HepG2 (cell line): ENCODE measurements at regions not wholly inside any gene's neighbourhood (a gene's known extent, or its start where the extent isn't known, plus 50 kb on each side); places are given as distances from the start of the nearest gene placed in this dataset.

Source experiments
- ATAC-seq: fragments of 200-7000 bp; cut with Tn5 transposase; 3 replicates; pipeline ENCODE4 v1.9.1; 2020; ENCODE audit warnings: mild to moderate bottlenecking, moderate library complexity
- BruUV-seq: library from RNA; stranded (reverse); fragments of 400-500 nt; replicated peaks from 2 replicates; lab custom pipeline; 2021; lab: Mats Ljungman, UMichigan
- CTCF ChIA-PET: fragments of 300-600 bp; formaldehyde crosslinking; extraction: SDS; loops from one replicate; lab custom pipeline; 2021; ENCODE audit warnings: low total read pairs, inconsistent platforms, low intra/inter-chr PET ratio; lab: Yijun Ruan, JAX
- POLR2A ChIA-PET: fragments of 350-600 bp; sonication (Branson Sonifier 250); formaldehyde crosslinking; loops from one replicate; lab custom pipeline; 2020; ENCODE audit warnings: antibody characterized with exemption, inconsistent platforms; lab: Yijun Ruan, JAX
- DNase-seq: peaks from one replicate; pipeline ENCODE4 v3.0.0-alpha.2; 2015; ENCODE audit warnings: low spot score
- FAIRE-seq: peaks from 3 replicates; lab custom pipeline; 2011; peaks lifted over from hg19 to GRCh38; lab: Jason Lieb, UNC
- H2AFZ ChIP-seq: one replicate; pipeline ENCODE4 v1.6.1; 2011; ENCODE audit warnings: low read length, inconsistent platforms
- H3K27ac ChIP-seq: fragments of 300-600 bp; 3 replicates; pipeline ENCODE4 v1.8.0; 2011; ENCODE audit warnings: mixed run types, mild to moderate bottlenecking, mixed read lengths, low read length, inconsistent platforms; ENCODE audit not compliant: insufficient read depth; ENCODE audit errors: extremely low read length
- H3K27me3 ChIP-seq, 2 experiments: fragments of 200-600 bp in 1 of 2; 2 replicates in 1 of 2; 3 replicates in 1 of 2; pipeline versions ENCODE4 v1.6.0 to v1.8.0; 2011; ENCODE audit warnings: low read length in 2 of 2, mild to moderate bottlenecking in 2 of 2, moderate library complexity in 2 of 2, inconsistent platforms in 1 of 2; ENCODE audit not compliant: insufficient read depth in 2 of 2, control insufficient read depth in 1 of 2
- H3K36me3 ChIP-seq, 2 experiments: fragments of 200-600 bp in 1 of 2; replicated peaks in 1 of 2; 2 replicates in 1 of 2; 3 replicates in 1 of 2; pipeline versions ENCODE4 v1.5.1 to v1.8.0; 2011; ENCODE audit warnings: low read length in 2 of 2, inconsistent platforms in 1 of 2; ENCODE audit not compliant: insufficient read depth in 2 of 2, control insufficient read depth in 1 of 2
- H3K4me1 ChIP-seq: 2 replicates; pipeline ENCODE4 v1.5.1; 2012; ENCODE audit warnings: low read length, inconsistent platforms; ENCODE audit not compliant: insufficient read depth
- H3K4me2 ChIP-seq: 2 replicates; pipeline ENCODE4 v1.6.0; 2011; ENCODE audit warnings: low read depth, low read length, inconsistent platforms
- H3K4me3 ChIP-seq, 3 experiments: fragments of 200-600 bp in 1 of 3; sonication (generic), shearing (Covaris generic) in 1 of 3; replicated peaks in 1 of 3; 2 replicates each; pipeline ENCODE4 v1.5.1; 2011 to 2016; ENCODE audit warnings: low read length in 3 of 3, inconsistent platforms in 2 of 3, low read depth in 2 of 3, mild to moderate bottlenecking in 2 of 3, control low read depth in 1 of 3, mixed read lengths in 1 of 3; ENCODE audit not compliant: insufficient read depth in 1 of 3
- H3K79me2 ChIP-seq: one replicate; pipeline ENCODE4 v1.6.1; 2011; ENCODE audit warnings: low read length, inconsistent platforms; ENCODE audit not compliant: insufficient read depth
- H3K9ac ChIP-seq: 2 replicates; pipeline ENCODE4 v1.6.0; 2011; ENCODE audit warnings: mild to moderate bottlenecking, low read depth, low read length, inconsistent platforms; ENCODE audit not compliant: insufficient read depth
- H3K9me3 ChIP-seq: 2 replicates; pipeline ENCODE4 v1.5.1; 2012; ENCODE audit warnings: mild to moderate bottlenecking, low read length
- H4K20me1 ChIP-seq: 2 replicates; pipeline ENCODE4 v1.6.0; 2011; ENCODE audit warnings: inconsistent platforms, mild to moderate bottlenecking, low read length, moderate library complexity; ENCODE audit not compliant: insufficient read depth
- MTA3 ChIP-seq: sonication (generic); formaldehyde crosslinking; IDR thresholded peaks from 2 replicates; pipeline ENCODE4 v1.4.0; 2020; ENCODE audit warnings: missing genetic modification reagents
- NFE2 ChIP-seq: sonication (generic); formaldehyde crosslinking; IDR thresholded peaks from 2 replicates; pipeline ENCODE4 v1.4.0; 2020; ENCODE audit warnings: missing genetic modification reagents
- PREB ChIP-seq: sonication (generic); formaldehyde crosslinking; IDR thresholded peaks from 2 replicates; pipeline ENCODE4 v1.4.0; 2020; ENCODE audit warnings: missing genetic modification reagents
- TOPORS ChIP-seq: sonication (generic); formaldehyde crosslinking; IDR thresholded peaks from 2 replicates; pipeline ENCODE4 v1.8.0; 2023; ENCODE audit warnings: mild to moderate bottlenecking, missing genetic modification reagents
- ZNF768 ChIP-seq: sonication (generic); formaldehyde crosslinking; IDR thresholded peaks from 2 replicates; pipeline ENCODE4 v1.4.0; 2020; ENCODE audit warnings: missing genetic modification reagents
- WGBS: methylation state at CpG from one replicate; pipeline ENCODE4 v1.1.6; 2017; ENCODE audit warnings: low lambda C conversion rate; 5-methylcytosine and 5-hydroxymethylcytosine counted together
- in situ Hi-C: cut with HindIII; loops from 2 replicates; pipeline ENCODE4 v1.10.0; 2017; ENCODE audit warnings: low pct_unique_long_range_greater_than_20kb; ENCODE audit not compliant: extremely low pct_ligation_motif_present
- intact Hi-C: fragments of 100-400 bp; cut with micrococcal nuclease; formaldehyde crosslinking; loops from one replicate; pipeline ENCODE4 v1.10.0; 2022; ENCODE audit not compliant: unreplicated experiment
- TF ChIP-seq, protein P1 (sequence below): sonication (generic); formaldehyde crosslinking; IDR thresholded peaks from 2 replicates; pipeline ENCODE4 v1.8.1; 2023; ENCODE audit warnings: mild to moderate bottlenecking, inconsistent platforms, moderate library complexity, missing genetic modification reagents, borderline replicate concordance
- TF ChIP-seq, protein P2 (sequence below), 2 experiments: sonication (generic) in 1 of 2; formaldehyde crosslinking in 1 of 2; IDR thresholded peaks; 2 replicates each; pipeline versions ENCODE4 v1.6.1 to v1.9.0; 2014 to 2022; ENCODE audit warnings: antibody characterized with exemption in 1 of 2, borderline replicate concordance in 1 of 2, inconsistent platforms in 1 of 2, low read depth in 1 of 2, missing genetic modification reagents in 1 of 2
- TF ChIP-seq, protein P3 (sequence below): sonication (generic); formaldehyde crosslinking; IDR thresholded peaks from 2 replicates; pipeline ENCODE4 v1.8.1; 2023; ENCODE audit warnings: missing genetic modification reagents, inconsistent platforms, borderline replicate concordance
- TF ChIP-seq, protein P4 (sequence below): IDR thresholded peaks from 2 replicates; pipeline ENCODE4 v1.6.1; 2016; ENCODE audit warnings: low read depth, control low read depth
- TF ChIP-seq, protein P5 (sequence below): sonication (generic); formaldehyde crosslinking; IDR thresholded peaks from 2 replicates; pipeline ENCODE4 v1.5.0; 2020; ENCODE audit warnings: mild to moderate bottlenecking, missing genetic modification reagents, moderate library complexity

DNA sequence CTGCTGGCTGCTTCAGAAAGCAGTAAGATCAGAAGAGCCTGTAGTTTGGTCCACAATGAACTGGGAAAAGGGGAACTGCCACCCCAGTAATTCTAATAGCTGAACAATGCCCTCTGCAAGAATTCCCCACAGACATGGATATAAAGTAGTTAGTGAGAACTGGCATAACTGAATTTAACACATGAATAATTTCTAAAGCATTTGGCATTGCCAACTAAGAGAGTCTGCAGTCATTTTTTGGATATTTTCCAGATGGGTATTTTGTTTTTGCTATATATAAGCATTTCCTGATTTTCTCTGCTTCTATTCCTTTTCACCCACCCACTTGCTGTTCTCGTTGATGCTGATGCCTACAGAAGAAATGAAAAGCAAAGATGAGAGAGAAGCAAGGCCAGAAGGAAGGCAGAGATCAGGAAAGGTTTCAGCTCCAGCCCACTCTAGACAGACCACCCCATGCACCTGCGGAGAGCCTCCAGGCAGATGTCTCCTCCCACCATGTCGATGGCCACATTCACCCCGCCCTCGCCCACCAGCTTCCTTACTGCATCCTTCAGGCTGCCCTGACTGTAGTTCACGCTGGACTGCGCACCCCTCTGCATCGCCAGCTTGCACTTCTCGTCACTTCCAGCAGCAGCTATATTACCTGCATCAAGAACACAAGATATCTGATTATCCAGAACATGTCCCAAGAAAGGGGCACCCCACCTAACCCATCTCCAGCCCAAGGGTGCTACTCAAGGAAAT, 55.9 kb upstream of the SEC16B start:
- no peak for FAIRE-seq
- CTCF ChIA-PET = no interaction called here

More for the DNA sequence above, 55.9 kb upstream of the SEC16B start:
- Histone ChIP-seq H4K20me1 (no peaks in the 10 kb centered on the region), H3K79me2 (no peaks in the 10 kb centered on the region), H3K27ac (no peak overlapping the region), H2AFZ (no peak overlapping the region), H3K4me2 (no peak overlapping the region)
- DNase-seq (no peak), ATAC-seq (no peak)
- no TSS peak for BruUV-seq
- TF ChIP-seq, protein P1, sequence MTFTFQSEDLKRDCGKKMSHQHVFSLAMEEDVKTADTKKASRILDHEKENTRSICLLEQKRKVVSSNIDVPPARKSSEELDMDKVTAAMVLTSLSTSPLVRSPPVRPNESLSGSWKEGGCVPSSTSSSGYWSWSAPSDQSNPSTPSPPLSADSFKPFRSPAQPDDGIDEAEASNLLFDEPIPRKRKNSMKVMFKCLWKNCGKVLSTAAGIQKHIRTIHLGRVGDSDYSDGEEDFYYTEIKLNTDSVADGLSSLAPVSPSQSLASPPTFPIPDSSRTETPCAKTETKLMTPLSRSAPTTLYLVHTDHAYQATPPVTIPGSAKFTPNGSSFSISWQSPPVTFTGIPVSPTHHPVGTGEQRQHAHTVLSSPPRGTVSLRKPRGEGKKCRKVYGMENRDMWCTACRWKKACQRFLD (CRISPR knock-in tag) = no peak
- TF ChIP-seq ZNF768 (no peak), TOPORS (no peak), NFE2 (CRISPR knock-in tag) (no peak), MTA3 (CRISPR knock-in tag) (no peak), PREB (CRISPR knock-in tag) (no peak)
- TF ChIP-seq, protein P2, sequence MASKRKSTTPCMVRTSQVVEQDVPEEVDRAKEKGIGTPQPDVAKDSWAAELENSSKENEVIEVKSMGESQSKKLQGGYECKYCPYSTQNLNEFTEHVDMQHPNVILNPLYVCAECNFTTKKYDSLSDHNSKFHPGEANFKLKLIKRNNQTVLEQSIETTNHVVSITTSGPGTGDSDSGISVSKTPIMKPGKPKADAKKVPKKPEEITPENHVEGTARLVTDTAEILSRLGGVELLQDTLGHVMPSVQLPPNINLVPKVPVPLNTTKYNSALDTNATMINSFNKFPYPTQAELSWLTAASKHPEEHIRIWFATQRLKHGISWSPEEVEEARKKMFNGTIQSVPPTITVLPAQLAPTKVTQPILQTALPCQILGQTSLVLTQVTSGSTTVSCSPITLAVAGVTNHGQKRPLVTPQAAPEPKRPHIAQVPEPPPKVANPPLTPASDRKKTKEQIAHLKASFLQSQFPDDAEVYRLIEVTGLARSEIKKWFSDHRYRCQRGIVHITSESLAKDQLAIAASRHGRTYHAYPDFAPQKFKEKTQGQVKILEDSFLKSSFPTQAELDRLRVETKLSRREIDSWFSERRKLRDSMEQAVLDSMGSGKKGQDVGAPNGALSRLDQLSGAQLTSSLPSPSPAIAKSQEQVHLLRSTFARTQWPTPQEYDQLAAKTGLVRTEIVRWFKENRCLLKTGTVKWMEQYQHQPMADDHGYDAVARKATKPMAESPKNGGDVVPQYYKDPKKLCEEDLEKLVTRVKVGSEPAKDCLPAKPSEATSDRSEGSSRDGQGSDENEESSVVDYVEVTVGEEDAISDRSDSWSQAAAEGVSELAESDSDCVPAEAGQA (IDR thresholded peaks at IDR 0.05; ENCODE audit: low read depth) = no peak
- TF ChIP-seq, protein P2 (CRISPR knock-in tag; IDR thresholded peaks at IDR 0.05; ENCODE audit: borderline replicate concordance) = no peak
- TF ChIP-seq, protein P3, sequence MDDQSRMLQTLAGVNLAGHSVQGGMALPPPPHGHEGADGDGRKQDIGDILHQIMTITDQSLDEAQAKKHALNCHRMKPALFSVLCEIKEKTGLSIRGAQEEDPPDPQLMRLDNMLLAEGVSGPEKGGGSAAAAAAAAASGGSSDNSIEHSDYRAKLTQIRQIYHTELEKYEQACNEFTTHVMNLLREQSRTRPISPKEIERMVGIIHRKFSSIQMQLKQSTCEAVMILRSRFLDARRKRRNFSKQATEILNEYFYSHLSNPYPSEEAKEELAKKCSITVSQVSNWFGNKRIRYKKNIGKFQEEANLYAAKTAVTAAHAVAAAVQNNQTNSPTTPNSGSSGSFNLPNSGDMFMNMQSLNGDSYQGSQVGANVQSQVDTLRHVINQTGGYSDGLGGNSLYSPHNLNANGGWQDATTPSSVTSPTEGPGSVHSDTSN (CRISPR knock-in tag) = no peak
- TF ChIP-seq, protein P4, sequence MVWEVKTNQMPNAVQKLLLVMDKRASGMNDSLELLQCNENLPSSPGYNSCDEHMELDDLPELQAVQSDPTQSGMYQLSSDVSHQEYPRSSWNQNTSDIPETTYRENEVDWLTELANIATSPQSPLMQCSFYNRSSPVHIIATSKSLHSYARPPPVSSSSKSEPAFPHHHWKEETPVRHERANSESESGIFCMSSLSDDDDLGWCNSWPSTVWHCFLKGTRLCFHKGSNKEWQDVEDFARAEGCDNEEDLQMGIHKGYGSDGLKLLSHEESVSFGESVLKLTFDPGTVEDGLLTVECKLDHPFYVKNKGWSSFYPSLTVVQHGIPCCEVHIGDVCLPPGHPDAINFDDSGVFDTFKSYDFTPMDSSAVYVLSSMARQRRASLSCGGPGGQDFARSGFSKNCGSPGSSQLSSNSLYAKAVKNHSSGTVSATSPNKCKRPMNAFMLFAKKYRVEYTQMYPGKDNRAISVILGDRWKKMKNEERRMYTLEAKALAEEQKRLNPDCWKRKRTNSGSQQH (CRISPR knock-in tag) = no peak
- TF ChIP-seq, protein P5, sequence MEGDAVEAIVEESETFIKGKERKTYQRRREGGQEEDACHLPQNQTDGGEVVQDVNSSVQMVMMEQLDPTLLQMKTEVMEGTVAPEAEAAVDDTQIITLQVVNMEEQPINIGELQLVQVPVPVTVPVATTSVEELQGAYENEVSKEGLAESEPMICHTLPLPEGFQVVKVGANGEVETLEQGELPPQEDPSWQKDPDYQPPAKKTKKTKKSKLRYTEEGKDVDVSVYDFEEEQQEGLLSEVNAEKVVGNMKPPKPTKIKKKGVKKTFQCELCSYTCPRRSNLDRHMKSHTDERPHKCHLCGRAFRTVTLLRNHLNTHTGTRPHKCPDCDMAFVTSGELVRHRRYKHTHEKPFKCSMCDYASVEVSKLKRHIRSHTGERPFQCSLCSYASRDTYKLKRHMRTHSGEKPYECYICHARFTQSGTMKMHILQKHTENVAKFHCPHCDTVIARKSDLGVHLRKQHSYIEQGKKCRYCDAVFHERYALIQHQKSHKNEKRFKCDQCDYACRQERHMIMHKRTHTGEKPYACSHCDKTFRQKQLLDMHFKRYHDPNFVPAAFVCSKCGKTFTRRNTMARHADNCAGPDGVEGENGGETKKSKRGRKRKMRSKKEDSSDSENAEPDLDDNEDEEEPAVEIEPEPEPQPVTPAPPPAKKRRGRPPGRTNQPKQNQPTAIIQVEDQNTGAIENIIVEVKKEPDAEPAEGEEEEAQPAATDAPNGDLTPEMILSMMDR = no peak
- TF ChIP-seq, all 625 proteins: peak for 0
- 96% methylated on average over 9 of the region's 9 CpGs for WGBS
- H3K4me1 ChIP-seq = peaks cover 45% of the 10 kb centered on the region
- no peak overlapping the region for H3K9ac ChIP-seq
- intact Hi-C loops (no loop called here), in situ Hi-C loops (no loop called here)
- H3K27me3 ChIP-seq = no peaks in the 10 kb centered on the region
- POLR2A ChIA-PET = no interaction called here
- no peaks in the 10 kb centered on the region for H3K36me3 ChIP-seq
- H3K9me3 ChIP-seq = no peaks in the 10 kb centered on the region
- H3K4me3 ChIP-seq = no peak overlapping the region
